DOHH2 (cell line): ENCODE measurements at regions not wholly inside any gene's neighbourhood (a gene's known extent, or its start where the extent isn't known, plus 50 kb on each side); places are given as distances from the start of the nearest gene placed in this dataset.
"Not testable (repeated sequence)": the region's sequence is repeated elsewhere in the genome, so short reads cannot be mapped to it uniquely, and the experiment has no call there.

Source experiments
- H3F3A ChIP-seq: fragments of 200-600 bp; sonication (generic), shearing (Covaris generic); 2 replicates; pipeline ENCODE4 v1.6.0; 2016; ENCODE audit warnings: antibody characterized with exemption, mild to moderate bottlenecking; ENCODE audit not compliant: control insufficient read depth, insufficient read depth
- H3K27ac ChIP-seq: fragments of 200-600 bp; sonication (generic); 2 replicates; pipeline ENCODE4 v1.5.1; 2014; ENCODE audit warnings: low read depth, mild to moderate bottlenecking, low read length, moderate library complexity
- H3K27me3 ChIP-seq: fragments of 200-600 bp; sonication (generic); 2 replicates; pipeline ENCODE4 v1.6.1; 2014; ENCODE audit warnings: mild to moderate bottlenecking, low read length, mixed read lengths; ENCODE audit not compliant: control insufficient read depth
- H3K36me3 ChIP-seq: fragments of 200-600 bp; sonication (generic); 2 replicates; pipeline ENCODE4 v1.6.1; 2014; ENCODE audit warnings: mild to moderate bottlenecking, low read length, moderate library complexity, mixed read lengths; ENCODE audit not compliant: control insufficient read depth
- H3K4me1 ChIP-seq: fragments of 200-600 bp; sonication (generic); 2 replicates; pipeline ENCODE4 v1.6.1; 2014; ENCODE audit warnings: mild to moderate bottlenecking, low read length, mixed read lengths; ENCODE audit not compliant: control insufficient read depth
- H3K4me2 ChIP-seq: fragments of 200-600 bp; sonication (generic); 2 replicates; pipeline ENCODE4 v1.6.0; 2014; ENCODE audit warnings: mild to moderate bottlenecking, low read length, moderate library complexity
- H3K4me3 ChIP-seq: fragments of 200-600 bp; sonication (generic); 2 replicates; pipeline ENCODE4 v1.5.1; 2014; ENCODE audit warnings: mild to moderate bottlenecking, low read length, mixed read lengths
- H3K79me2 ChIP-seq: fragments of 200-600 bp; sonication (generic); 2 replicates; pipeline ENCODE4 v1.6.1; 2014; ENCODE audit warnings: mild to moderate bottlenecking, low read length, mixed read lengths; ENCODE audit not compliant: control insufficient read depth
- H3K9me2 ChIP-seq: fragments of 200-600 bp; sonication (generic); replicated peaks from 2 replicates; pipeline ENCODE4 v1.6.1; 2014; ENCODE audit warnings: mild to moderate bottlenecking, low read length, mixed read lengths; ENCODE audit not compliant: control insufficient read depth
- H3K9me3 ChIP-seq: fragments of 200-600 bp; sonication (generic); 2 replicates; pipeline ENCODE4 v1.6.1; 2014; ENCODE audit warnings: antibody characterized with exemption, low read length, mixed read lengths; ENCODE audit not compliant: control insufficient read depth, insufficient read depth
- H4K20me1 ChIP-seq: fragments of 200-600 bp; sonication (generic); 2 replicates; pipeline ENCODE4 v1.6.0; 2014; ENCODE audit warnings: low read depth, mild to moderate bottlenecking, antibody characterized with exemption, low read length, moderate library complexity; ENCODE audit not compliant: control insufficient read depth, insufficient read depth
- EZH2phosphoT487 ChIP-seq: fragments of 200-600 bp; sonication (generic); IDR thresholded peaks from 2 replicates; pipeline ENCODE4 v1.6.1; 2017; ENCODE audit warnings: borderline replicate concordance, mild to moderate bottlenecking, antibody characterized with exemption, low read length, moderate library complexity, mixed read lengths
- TF ChIP-seq, protein P1 (sequence below): fragments of 200-600 bp; sonication (generic); IDR thresholded peaks from one replicate; pipeline ENCODE4 v1.5.1; 2014; ENCODE audit warnings: antibody characterized with exemption, mild to moderate bottlenecking, low read depth, low read length; ENCODE audit not compliant: poor library complexity, severe bottlenecking

DNA sequence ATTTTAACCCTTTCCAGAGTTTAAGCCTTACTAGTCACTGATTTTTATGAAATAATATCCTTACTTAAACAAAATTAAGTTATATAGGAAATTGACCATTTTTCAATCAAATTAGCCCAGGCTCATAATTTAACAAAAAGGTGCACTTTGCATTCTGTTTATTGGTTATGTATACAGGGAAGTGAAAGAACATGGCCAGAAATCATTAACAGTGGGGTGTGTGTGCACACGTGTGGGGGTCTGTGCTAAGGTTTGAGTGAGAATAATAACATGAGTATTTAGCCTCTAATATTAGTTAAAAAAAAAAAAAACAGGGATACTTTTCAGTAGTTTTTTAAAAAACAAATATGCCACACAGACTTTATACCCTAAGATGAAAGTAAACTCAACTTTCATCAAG lies 510.5 kb upstream of the PFKP start:
- H3K36me3 ChIP-seq = no peaks in the 10 kb centered on the region
- H3K4me3 ChIP-seq = no peak overlapping the region
- no peaks in the 10 kb centered on the region for H3K4me1 ChIP-seq
- no peaks in the 10 kb centered on the region for H4K20me1 ChIP-seq
- H3F3A ChIP-seq = no peaks in the 10 kb centered on the region
- no peak overlapping the region for H3K4me2 ChIP-seq
- H3K9me3 ChIP-seq = no peaks in the 10 kb centered on the region
- no peaks in the 10 kb centered on the region for H3K27me3 ChIP-seq
- no peaks in the 10 kb centered on the region for H3K9me2 ChIP-seq
- no peak overlapping the region for H3K27ac ChIP-seq
- TF ChIP-seq EZH2phosphoT487 = no peak
- TF ChIP-seq, protein P1, sequence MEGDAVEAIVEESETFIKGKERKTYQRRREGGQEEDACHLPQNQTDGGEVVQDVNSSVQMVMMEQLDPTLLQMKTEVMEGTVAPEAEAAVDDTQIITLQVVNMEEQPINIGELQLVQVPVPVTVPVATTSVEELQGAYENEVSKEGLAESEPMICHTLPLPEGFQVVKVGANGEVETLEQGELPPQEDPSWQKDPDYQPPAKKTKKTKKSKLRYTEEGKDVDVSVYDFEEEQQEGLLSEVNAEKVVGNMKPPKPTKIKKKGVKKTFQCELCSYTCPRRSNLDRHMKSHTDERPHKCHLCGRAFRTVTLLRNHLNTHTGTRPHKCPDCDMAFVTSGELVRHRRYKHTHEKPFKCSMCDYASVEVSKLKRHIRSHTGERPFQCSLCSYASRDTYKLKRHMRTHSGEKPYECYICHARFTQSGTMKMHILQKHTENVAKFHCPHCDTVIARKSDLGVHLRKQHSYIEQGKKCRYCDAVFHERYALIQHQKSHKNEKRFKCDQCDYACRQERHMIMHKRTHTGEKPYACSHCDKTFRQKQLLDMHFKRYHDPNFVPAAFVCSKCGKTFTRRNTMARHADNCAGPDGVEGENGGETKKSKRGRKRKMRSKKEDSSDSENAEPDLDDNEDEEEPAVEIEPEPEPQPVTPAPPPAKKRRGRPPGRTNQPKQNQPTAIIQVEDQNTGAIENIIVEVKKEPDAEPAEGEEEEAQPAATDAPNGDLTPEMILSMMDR = no peak
- no peaks in the 10 kb centered on the region for H3K79me2 ChIP-seq

GRCh38 chr10:2548071-2548470 lies 519.3 kb upstream of the PFKP start:
- no peaks in the 10 kb centered on the region for H3K4me1 ChIP-seq
- H3K4me3 ChIP-seq = no peak overlapping the region
- H3K27ac ChIP-seq = no peak overlapping the region
- H3K79me2 ChIP-seq = no peaks in the 10 kb centered on the region
- TF ChIP-seq, protein P1 = no peak
- TF ChIP-seq EZH2phosphoT487 = no peak
- H3K36me3 ChIP-seq = no peaks in the 10 kb centered on the region
- no peaks in the 10 kb centered on the region for H4K20me1 ChIP-seq
- no peaks in the 10 kb centered on the region for H3K9me2 ChIP-seq
- H3F3A ChIP-seq = no peaks in the 10 kb centered on the region
- H3K9me3 ChIP-seq = no peaks in the 10 kb centered on the region
- no peaks in the 10 kb centered on the region for H3K27me3 ChIP-seq
- no peak overlapping the region for H3K4me2 ChIP-seq

- no peaks in the 10 kb centered on the region for H3K9me3 ChIP-seq
- no peak overlapping the region for H3K4me3 ChIP-seq
- H3K36me3 ChIP-seq = no peaks in the 10 kb centered on the region
- no peaks in the 10 kb centered on the region for H3K27me3 ChIP-seq
- H3K27ac ChIP-seq = no peak overlapping the region
- no peaks in the 10 kb centered on the region for H4K20me1 ChIP-seq
- H3K9me2 ChIP-seq = no peaks in the 10 kb centered on the region
- TF ChIP-seq EZH2phosphoT487 = no peak
- TF ChIP-seq, protein P1 = no peak
- H3K79me2 ChIP-seq = no peaks in the 10 kb centered on the region
- no peak overlapping the region for H3K4me2 ChIP-seq
- no peaks in the 10 kb centered on the region for H3K4me1 ChIP-seq
- H3F3A ChIP-seq = no peaks in the 10 kb centered on the region
Measured at GRCh38 chr10:2547606-2548005, 519.7 kb upstream of the PFKP start.

DNA sequence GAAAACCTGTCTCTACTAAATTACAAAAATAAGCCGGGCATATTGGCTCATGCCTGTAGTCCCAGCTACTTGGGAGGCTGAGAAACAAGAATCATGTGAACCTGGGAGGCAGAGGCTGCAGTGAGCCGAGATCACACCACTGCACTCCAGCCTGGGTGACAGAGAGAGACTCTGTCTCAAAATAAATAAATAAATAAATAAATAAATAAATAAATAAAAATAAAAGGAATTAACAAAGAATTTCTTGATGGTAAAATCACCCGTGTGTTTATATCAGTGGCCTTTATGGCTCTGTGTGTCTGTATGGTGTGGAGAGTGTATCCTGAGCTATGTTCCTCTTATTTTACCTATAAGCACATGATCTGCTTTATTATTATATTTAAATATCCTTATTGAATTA lies 520.5 kb upstream of the PFKP start:
- not testable (repeated sequence) for H3K4me1 ChIP-seq, H3K9me2 ChIP-seq, H3K27me3 ChIP-seq, H3K36me3 ChIP-seq, H3K4me2 ChIP-seq, H3K27ac ChIP-seq, H3K79me2 ChIP-seq, H4K20me1 ChIP-seq, H3F3A ChIP-seq, H3K4me3 ChIP-seq, H3K9me3 ChIP-seq
